ENCODE measurements at regions not wholly inside any gene's neighbourhood (a gene's known extent, or its start where the extent isn't known, plus 50 kb on each side); places are given as distances from the start of the nearest gene placed in this dataset.
"Not testable (repeated sequence)": the region's sequence is repeated elsewhere in the genome, so short reads cannot be mapped to it uniquely, and the experiment has no call there.

- DNase-seq (ENCODE audit: low read depth): no peak
Observed at GRCh38 chr2:16189029-16189835, 248.9 kb downstream of the MYCN start.

- no peak for DNase-seq (ENCODE audit: low read depth)
Observed at GRCh38 chr2:16188261-16188890, 248.0 kb downstream of the MYCN start.

- DNase-seq (ENCODE audit: low read depth): no peak
Observed at GRCh38 chr2:16187482-16187817, 247.1 kb downstream of the MYCN start.

- no peak for DNase-seq (ENCODE audit: low read depth)
Observed at GRCh38 chr2:16186661-16187481, 246.5 kb downstream of the MYCN start.

- no peak for DNase-seq (ENCODE audit: low read depth)
Observed at GRCh38 chr2:16185801-16186272, 245.5 kb downstream of the MYCN start.

GRCh38 chr2:16184945-16185660, 244.8 kb downstream of the MYCN start:
- DNase-seq (ENCODE audit: low read depth): no peak

GRCh38 chr2:16184341-16184890, 244.1 kb downstream of the MYCN start:
- DNase-seq (ENCODE audit: low read depth): no peak

GRCh38 chr2:16183345-16183744, 243.0 kb downstream of the MYCN start:
- DNase-seq (ENCODE audit: low read depth): no peak

GRCh38 chr2:16182841-16183240, 242.5 kb downstream of the MYCN start:
- no peak for DNase-seq (ENCODE audit: low read depth)

- not testable (repeated sequence) for DNase-seq (ENCODE audit: low read depth)
Observed at GRCh38 chr2:16182311-16182815, 242.0 kb downstream of the MYCN start.

GRCh38 chr2:16181741-16182090, 241.4 kb downstream of the MYCN start:
- DNase-seq (ENCODE audit: low read depth): no peak

GRCh38 chr2:16181062-16181740, 240.9 kb downstream of the MYCN start:
- no peak for DNase-seq (ENCODE audit: low read depth)

GRCh38 chr2:16180631-16181030, 240.3 kb downstream of the MYCN start:
- DNase-seq (ENCODE audit: low read depth): no peak

- DNase-seq (ENCODE audit: low read depth): no peak
Observed at GRCh38 chr2:16179701-16180416, 239.5 kb downstream of the MYCN start.

- DNase-seq (ENCODE audit: low read depth): no peak
Observed at GRCh38 chr2:16178551-16179130, 238.3 kb downstream of the MYCN start.

- no peak for DNase-seq (ENCODE audit: low read depth)
Observed at GRCh38 chr2:16177671-16178180, 237.4 kb downstream of the MYCN start.

GRCh38 chr2:16176971-16177480, 236.7 kb downstream of the MYCN start:
- no peak for DNase-seq (ENCODE audit: low read depth)

GRCh38 chr2:16175247-16175825, 235.0 kb downstream of the MYCN start:
- no peak for DNase-seq (ENCODE audit: low read depth)

GRCh38 chr2:16174693-16175045, 234.3 kb downstream of the MYCN start:
- no peak for DNase-seq (ENCODE audit: low read depth)

Measured in M059J (cell line).